ENCODE measurements at regions not wholly inside any gene's neighbourhood (a gene's known extent, or its start where the extent isn't known, plus 50 kb on each side); places are given as distances from the start of the nearest gene placed in this dataset.

DNA sequence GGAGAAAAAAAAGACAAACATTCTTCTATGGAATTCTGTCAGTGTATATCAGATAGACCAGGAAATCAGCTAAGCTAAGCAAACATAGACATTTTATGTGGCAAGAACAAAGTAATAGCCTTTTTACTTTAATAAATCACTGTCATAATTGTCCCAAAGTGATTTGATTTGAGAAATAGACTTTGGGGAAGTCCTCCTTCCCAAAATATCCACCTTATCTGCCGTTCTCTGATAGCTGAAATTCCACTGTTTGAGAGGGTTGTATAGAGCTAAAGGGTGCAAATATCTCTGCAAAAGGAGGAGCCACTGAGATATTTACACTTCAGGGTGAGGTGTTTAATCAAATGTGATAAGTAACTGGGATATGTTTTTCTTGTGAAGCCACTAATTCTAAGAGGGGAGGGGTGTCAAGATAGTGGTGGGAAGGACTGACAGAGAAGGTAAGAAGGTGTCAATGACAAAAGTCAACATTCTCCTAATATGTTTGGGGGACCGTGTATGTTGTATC lies 544.4 kb upstream of the JAG1 start:
- Histone ChIP-seq H4K20me1 (ENCODE audit: insufficient read depth, low read length) (no peaks in the 10 kb centered on the region), H2BK120ac (ENCODE audit: low read depth, low read length) (peak overlapping the region; percentile 69), H3K79me1 (ENCODE audit: low read depth in 1 of 2, low read length in 2 of 2) (no peaks in the 10 kb centered on the region), H3K4me1 (ENCODE audit: control insufficient read depth, insufficient read depth, low read length) (peaks cover 12% of the 10 kb centered on the region), H3K27ac (ENCODE audit: insufficient read depth, low read length) (no peak overlapping the region), H3K23ac (ENCODE audit: low read depth, low read length) (peak overlapping the region; percentile 13; the same call in 1 of the 2 replicates), H3K9ac (ENCODE audit: low read depth, low read length) (no peak overlapping the region), H2AFZ (replicated peaks; ENCODE audit: low read length, poor library complexity) (no peak overlapping the region), H4K91ac (ENCODE audit: insufficient read depth, low read depth, low read length) (peak overlapping the region; percentile 59), H3K4me3 (ENCODE audit: insufficient read depth, low read depth, low read length) (no peak overlapping the region), H3K27me3 (ENCODE audit: control insufficient read depth, insufficient read depth, low read length) (no peaks in the 10 kb centered on the region), H2BK20ac (ENCODE audit: low read depth, low read length) (0 out of 2 replicates have a peak overlapping the region, but pooled peaks have one; percentile 64), H3K18ac (ENCODE audit: low read depth, low read length) (peak overlapping the region; percentile 56; the same call in 1 of the 2 replicates), H4K5ac (ENCODE audit: low read depth, low read length) (no peak overlapping the region), H4K8ac (ENCODE audit: low read depth in 2 of 2, low read length in 2 of 2) (no peak overlapping the region; a peak in 2 of 4 replicates), H3K9me3 (ENCODE audit: control insufficient read depth, insufficient read depth, low read length) (no peaks in the 10 kb centered on the region), H2BK15ac (ENCODE audit: low read depth, low read length) (peak overlapping the region; percentile 70; the same call in 2 of the 3 replicates), H3K56ac (ENCODE audit: extremely low read depth, insufficient read depth, low read length) (no peak overlapping the region), H2AK5ac (ENCODE audit: low read depth, low read length) (no peak overlapping the region), H3K4ac (ENCODE audit: low read depth, low read length) (peak overlapping the region; percentile 34; the same call in 1 of the 2 replicates), H3K9me1 (ENCODE audit: insufficient read depth, low read length) (peaks cover 11% of the 10 kb centered on the region), H3K4me2 (ENCODE audit: low read depth, low read length) (no peak overlapping the region), H2BK5ac (ENCODE audit: low read depth, low read length, poor library complexity, severe bottlenecking) (no peak overlapping the region), H2AK9ac (replicated peaks; ENCODE audit: low read depth, low read length, poor library complexity) (no peak overlapping the region), H3K14ac (replicated peaks; ENCODE audit: low read depth, low read length) (peak overlapping the region; percentile 50), H3K36me3 (ENCODE audit: control insufficient read depth, insufficient read depth, low read length) (no peaks in the 10 kb centered on the region)
- CTCF ChIA-PET, result no interaction called here
- in situ Hi-C loops (cut with MboI; ENCODE audit: low sequenced_read_pairs) (no loop called here), dilution Hi-C loops (cut with HindIII; ENCODE audit: low sequenced_read_pairs, unreplicated experiment) (no loop called here), intact Hi-C loops (cut with micrococcal nuclease) (loop anchor here (5.0 kb wide), 2 partner anchors 49 to 324 kb away; no protein-coding TSS in a partner anchor)
- POLR2A ChIA-PET (ENCODE audit: unreplicated experiment), result no interaction called here
- ATAC-seq (ENCODE audit: low read depth), result no peak
- BruUV-seq (replicated peaks), result no TSS peak
- WGBS, 2 experiments (ENCODE audit: extremely low coverage in 2 of 2, insufficient read length in 1 of 2), result no CpG with 5 or more reads among the region's 2 CpGs
- DNase-seq, result no peak
- TF ChIP-seq CTCF (conservative IDR thresholded peaks at IDR 0.05; ENCODE audit: low read depth, low read length), result no peak
- no peak for TF ChIP-seq RCOR1 (IDR thresholded peaks at IDR 0.05; ENCODE audit: insufficient replicate concordance, low read length)
